Bronchial epithelial cell (primary cell): ENCODE measurements at regions not wholly inside any gene's neighbourhood (a gene's known extent, or its start where the extent isn't known, plus 50 kb on each side); places are given as distances from the start of the nearest gene placed in this dataset.

Experiments used
- DNase-seq: peaks from one replicate; pipeline ENCODE4 v3.0.0-alpha.2; 2010; ENCODE audit warnings: low read depth
- FAIRE-seq: peaks from 2 replicates; lab custom pipeline; 2011; peaks lifted over from hg19 to GRCh38; lab: Jason Lieb, UNC
- H3K27me3 ChIP-seq: 2 replicates; pipeline ENCODE4 v1.5.1; 2011; ENCODE audit warnings: low read length; ENCODE audit not compliant: control insufficient read depth, insufficient read depth
- H3K36me3 ChIP-seq: 2 replicates; pipeline ENCODE4 v1.5.1; 2011; ENCODE audit warnings: low read length; ENCODE audit not compliant: control insufficient read depth, insufficient read depth
- H3K4me3 ChIP-seq: 2 replicates; pipeline ENCODE4 v1.5.1; 2011; ENCODE audit warnings: mild to moderate bottlenecking, low read depth, low read length, control low read depth
- TF ChIP-seq, protein P1 (sequence below): IDR thresholded peaks from 2 replicates; pipeline ENCODE4 v1.5.1; 2011; ENCODE audit warnings: mild to moderate bottlenecking, moderate library complexity, low read length, control low read depth, inconsistent platforms; ENCODE audit not compliant: insufficient read depth, severe bottlenecking

- TF ChIP-seq, protein P1, sequence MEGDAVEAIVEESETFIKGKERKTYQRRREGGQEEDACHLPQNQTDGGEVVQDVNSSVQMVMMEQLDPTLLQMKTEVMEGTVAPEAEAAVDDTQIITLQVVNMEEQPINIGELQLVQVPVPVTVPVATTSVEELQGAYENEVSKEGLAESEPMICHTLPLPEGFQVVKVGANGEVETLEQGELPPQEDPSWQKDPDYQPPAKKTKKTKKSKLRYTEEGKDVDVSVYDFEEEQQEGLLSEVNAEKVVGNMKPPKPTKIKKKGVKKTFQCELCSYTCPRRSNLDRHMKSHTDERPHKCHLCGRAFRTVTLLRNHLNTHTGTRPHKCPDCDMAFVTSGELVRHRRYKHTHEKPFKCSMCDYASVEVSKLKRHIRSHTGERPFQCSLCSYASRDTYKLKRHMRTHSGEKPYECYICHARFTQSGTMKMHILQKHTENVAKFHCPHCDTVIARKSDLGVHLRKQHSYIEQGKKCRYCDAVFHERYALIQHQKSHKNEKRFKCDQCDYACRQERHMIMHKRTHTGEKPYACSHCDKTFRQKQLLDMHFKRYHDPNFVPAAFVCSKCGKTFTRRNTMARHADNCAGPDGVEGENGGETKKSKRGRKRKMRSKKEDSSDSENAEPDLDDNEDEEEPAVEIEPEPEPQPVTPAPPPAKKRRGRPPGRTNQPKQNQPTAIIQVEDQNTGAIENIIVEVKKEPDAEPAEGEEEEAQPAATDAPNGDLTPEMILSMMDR: no peak
- no peaks in the 10 kb centered on the region for H3K27me3 ChIP-seq
- no peak overlapping the region for H3K4me3 ChIP-seq
- no peak for DNase-seq
- H3K36me3 ChIP-seq: no peaks in the 10 kb centered on the region
- no peak for FAIRE-seq
Observed at GRCh38 chr17:33806631-33807030, 448.5 kb upstream of the CCL2 start.

- H3K4me3 ChIP-seq: no peak overlapping the region
- H3K36me3 ChIP-seq: no peaks in the 10 kb centered on the region
- DNase-seq: no peak
- TF ChIP-seq, protein P1: no peak
- no peaks in the 10 kb centered on the region for H3K27me3 ChIP-seq
- no peak for FAIRE-seq
Observed at GRCh38 chr17:33809748-33810147, 445.3 kb upstream of the CCL2 start.

GRCh38 chr17:33811004-33811760 is 443.9 kb upstream of the CCL2 start:
- TF ChIP-seq, protein P1: no peak
- FAIRE-seq (no peak), DNase-seq (no peak)
- Histone ChIP-seq H3K36me3 (no peaks in the 10 kb centered on the region), H3K4me3 (no peak overlapping the region), H3K27me3 (no peaks in the 10 kb centered on the region)

DNA sequence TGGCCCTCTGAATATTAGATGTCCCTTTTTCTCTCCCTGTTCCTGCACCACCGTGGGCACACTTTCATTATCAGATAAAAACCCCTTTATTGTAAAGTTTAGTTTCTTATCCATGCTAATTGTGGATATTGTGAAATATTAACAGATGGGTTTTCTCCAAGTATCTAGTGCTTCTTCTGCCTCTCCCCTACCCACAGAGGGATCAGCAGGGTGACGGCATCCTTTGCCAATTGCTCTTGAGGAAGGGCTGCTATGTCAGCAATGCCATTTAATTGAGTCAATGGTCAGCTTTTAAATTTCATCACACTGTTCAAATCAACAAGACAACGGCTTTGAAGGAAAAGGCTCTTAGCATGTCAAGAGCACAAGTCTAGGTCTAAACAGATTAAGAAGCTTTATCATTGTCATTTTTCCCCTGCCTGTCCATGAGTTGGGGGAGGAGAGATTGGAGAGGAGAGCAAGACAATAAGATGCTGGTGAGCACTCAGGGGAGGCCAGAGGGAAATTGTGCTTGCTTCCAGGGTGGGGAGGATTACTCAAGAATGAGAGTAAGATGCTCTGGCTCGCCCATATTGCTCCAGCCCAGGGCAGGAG is 443.0 kb upstream of the CCL2 start:
- DNase-seq (no peak), FAIRE-seq (no peak)
- Histone ChIP-seq H3K4me3 (no peak overlapping the region), H3K36me3 (no peaks in the 10 kb centered on the region), H3K27me3 (no peaks in the 10 kb centered on the region)
- TF ChIP-seq, protein P1: no peak

DNA sequence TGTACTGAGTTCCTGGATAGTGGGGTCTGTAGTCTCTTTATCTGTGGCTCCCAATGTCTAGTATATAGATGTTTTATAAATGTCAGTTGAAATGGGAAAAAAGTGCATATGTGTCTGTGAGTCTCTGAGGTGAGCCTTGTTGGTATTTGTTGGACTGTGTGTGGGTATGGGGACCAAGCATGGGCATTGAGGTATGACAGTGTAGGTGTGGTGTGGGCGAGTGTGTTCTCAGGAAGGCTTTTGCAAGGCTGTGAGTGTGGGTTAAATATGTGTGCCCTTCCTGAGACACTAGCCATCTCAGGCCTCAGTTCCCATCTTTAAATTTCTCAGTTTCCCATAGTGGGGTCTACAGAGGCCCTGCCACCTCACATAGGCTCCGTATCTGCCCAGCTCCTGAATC is 440.2 kb upstream of the CCL2 start:
- no peaks in the 10 kb centered on the region for H3K27me3 ChIP-seq
- DNase-seq: no peak

More for the DNA sequence above, 440.2 kb upstream of the CCL2 start:
- FAIRE-seq: no peak
- H3K4me3 ChIP-seq: no peak overlapping the region
- TF ChIP-seq, protein P1: no peak
- no peaks in the 10 kb centered on the region for H3K36me3 ChIP-seq
